ENCODE measurements at regions not wholly inside any gene's neighbourhood (a gene's known extent, or its start where the extent isn't known, plus 50 kb on each side); places are given as distances from the start of the nearest gene placed in this dataset.
"Not testable (repeated sequence)": the region's sequence is repeated elsewhere in the genome, so short reads cannot be mapped to it uniquely, and the experiment has no call there.

GRCh38 chr1:232344186-232344585, 285.7 kb downstream of the SIPA1L2 start:
- not testable (repeated sequence) for TF ChIP-seq CTCF (IDR thresholded peaks at IDR 0.05; ENCODE audit: extremely low read depth in 1 of 2, insufficient read depth in 1 of 2, low read depth in 1 of 2, low read length in 2 of 2); POLR2A (IDR thresholded peaks at IDR 0.05; ENCODE audit: low read depth, low read length); POLR2AphosphoS5 (IDR thresholded peaks at IDR 0.05; ENCODE audit: insufficient read depth, low read depth, low read length); EZH2 (IDR thresholded peaks at IDR 0.05; ENCODE audit: borderline replicate concordance, low read depth, low read length, severe bottlenecking); FOS (IDR thresholded peaks at IDR 0.05; ENCODE audit: borderline replicate concordance, insufficient read depth, low read length); GATA2 (IDR thresholded peaks at IDR 0.05; ENCODE audit: insufficient read depth, insufficient read length, low read depth, low read length)

Data from endothelial cell of umbilical vein (primary cell).